Psoas muscle (tissue), 7 donors: ENCODE measurements at regions not wholly inside any gene's neighbourhood (a gene's known extent, or its start where the extent isn't known, plus 50 kb on each side); places are given as distances from the start of the nearest gene placed in this dataset.

Experiments used
- ATAC-seq, 4 donors: fragments of 200-7000 bp; cut with Tn5 transposase; one replicate each; pipeline ENCODE4 v1.9.1; 2020; ENCODE audit warnings: moderate library complexity in 3 of 4, mild to moderate bottlenecking in 2 of 4
- DNase-seq, 2 donors: peaks; one replicate each; pipeline ENCODE4 v3.0.0-alpha.2; 2020
- H3K27ac ChIP-seq: fragments of 200-600 bp; one replicate; pipeline ENCODE4 v1.8.0; 2022
- H3K27me3 ChIP-seq, 3 donors: fragments of 200-600 bp in 1 of 3; one replicate each; pipeline versions ENCODE4 v1.6.1 to v1.8.0; 2013 to 2022; ENCODE audit warnings: low read length in 2 of 3, mild to moderate bottlenecking in 2 of 3, moderate library complexity in 1 of 3; ENCODE audit not compliant: insufficient read depth in 3 of 3
- H3K36me3 ChIP-seq, 2 donors: fragments of 200-600 bp in 1 of 2; one replicate each; pipeline versions ENCODE4 v1.6.1 to v1.8.0; 2013 to 2022; ENCODE audit warnings: low read depth in 1 of 2, mild to moderate bottlenecking in 1 of 2, moderate library complexity in 1 of 2; ENCODE audit not compliant: insufficient read depth in 1 of 2
- H3K4me1 ChIP-seq: fragments of 200-600 bp; one replicate; pipeline ENCODE4 v1.8.0; 2022
- H3K4me3 ChIP-seq: fragments of 200-600 bp; one replicate; pipeline ENCODE4 v1.8.0; 2022; ENCODE audit warnings: mild to moderate bottlenecking
- H3K9me3 ChIP-seq: fragments of 200-600 bp; one replicate; pipeline ENCODE4 v1.8.0; 2022
- WGBS, 3 donors: extraction: QIAGEN DNeasy Blood & Tissue Kit; methylation state at CpG; one replicate each; pipeline versions ENCODE4 v1.1.6 to v1.1.7; 2013; 5-methylcytosine and 5-hydroxymethylcytosine counted together
- intact Hi-C, 2 donors: fragments of 100-400 bp; cut with DNase I; formaldehyde crosslinking; loops; one replicate each; pipeline versions ENCODE4 v1.11.0 to v1.14.2; 2022
- TF ChIP-seq, protein P1 (sequence below): fragments of 200-600 bp; IDR thresholded peaks from one replicate; pipeline ENCODE4 v1.8.0; 2022; ENCODE audit warnings: antibody characterized with exemption
- donor health status: healthy with polysubstance abuse.
- donor health status: DM: no; HTN: no; CAD: no; lungs with moderate emphysema.
- donor health status: Bipolar disorder and iron deficiency.
- donor health status: healthy.
- donor health status: DM: yes; HTN: yes; CAD: no.
- donor health status: DM: no; HTN: no; CAD: no.
- donor health status: DM: yes; HTN: yes; CAD: no.

- H3K36me3 ChIP-seq = no peaks in the 10 kb centered on the region
- 18 to 25% (median 25%) methylated on average over 2 of the region's 2 CpGs for WGBS, 3 donors
- no peak overlapping the region for H3K27ac ChIP-seq
- H3K27me3 ChIP-seq = no peaks in the 10 kb centered on the region
- H3K4me3 ChIP-seq = no peak overlapping the region
- H3K9me3 ChIP-seq = no peaks in the 10 kb centered on the region
- DNase-seq (no peak), ATAC-seq (no peak)
- no peaks in the 10 kb centered on the region for H3K4me1 ChIP-seq
- TF ChIP-seq, protein P1, sequence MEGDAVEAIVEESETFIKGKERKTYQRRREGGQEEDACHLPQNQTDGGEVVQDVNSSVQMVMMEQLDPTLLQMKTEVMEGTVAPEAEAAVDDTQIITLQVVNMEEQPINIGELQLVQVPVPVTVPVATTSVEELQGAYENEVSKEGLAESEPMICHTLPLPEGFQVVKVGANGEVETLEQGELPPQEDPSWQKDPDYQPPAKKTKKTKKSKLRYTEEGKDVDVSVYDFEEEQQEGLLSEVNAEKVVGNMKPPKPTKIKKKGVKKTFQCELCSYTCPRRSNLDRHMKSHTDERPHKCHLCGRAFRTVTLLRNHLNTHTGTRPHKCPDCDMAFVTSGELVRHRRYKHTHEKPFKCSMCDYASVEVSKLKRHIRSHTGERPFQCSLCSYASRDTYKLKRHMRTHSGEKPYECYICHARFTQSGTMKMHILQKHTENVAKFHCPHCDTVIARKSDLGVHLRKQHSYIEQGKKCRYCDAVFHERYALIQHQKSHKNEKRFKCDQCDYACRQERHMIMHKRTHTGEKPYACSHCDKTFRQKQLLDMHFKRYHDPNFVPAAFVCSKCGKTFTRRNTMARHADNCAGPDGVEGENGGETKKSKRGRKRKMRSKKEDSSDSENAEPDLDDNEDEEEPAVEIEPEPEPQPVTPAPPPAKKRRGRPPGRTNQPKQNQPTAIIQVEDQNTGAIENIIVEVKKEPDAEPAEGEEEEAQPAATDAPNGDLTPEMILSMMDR = no peak
- intact Hi-C loops = no loop called here
These were observed 268.8 kb upstream of the ARHGEF26 start for GRCh38 chr3:153852355-153852754.

DNA sequence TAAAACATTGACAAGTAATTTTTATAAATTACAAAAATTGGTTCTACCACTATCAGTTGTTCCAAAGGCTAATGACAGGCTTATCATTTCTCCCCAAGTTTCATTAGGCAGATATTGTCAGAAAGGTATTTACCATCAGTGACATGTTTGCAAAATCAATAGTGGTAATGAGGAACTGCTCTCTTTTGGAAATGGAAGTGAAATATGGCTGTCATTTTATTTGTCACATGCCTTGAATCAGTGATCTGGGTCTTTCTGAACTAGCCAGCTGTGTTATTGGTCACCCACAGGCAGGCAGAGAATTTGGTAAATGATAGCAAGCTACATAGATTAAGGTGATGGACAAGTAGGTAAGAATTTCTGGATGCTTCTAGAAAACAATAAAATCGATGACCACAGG lies 268.0 kb upstream of the ARHGEF26 start:
- TF ChIP-seq, protein P1 = no peak
- Histone ChIP-seq H3K27me3 (no peaks in the 10 kb centered on the region), H3K4me3 (no peak overlapping the region), H3K4me1 (no peaks in the 10 kb centered on the region), H3K36me3 (no peaks in the 10 kb centered on the region), H3K9me3 (no peaks in the 10 kb centered on the region), H3K27ac (no peak overlapping the region)
- intact Hi-C loops = no loop called here
- no peak for ATAC-seq
- DNase-seq = no peak
- 64 to 78% (median 74%) methylated on average over 1 of the region's 1 CpG for WGBS, 3 donors

- Histone ChIP-seq H3K4me1 (no peaks in the 10 kb centered on the region), H3K36me3 (no peaks in the 10 kb centered on the region), H3K27ac (no peak overlapping the region), H3K27me3 (no peaks in the 10 kb centered on the region), H3K4me3 (no peak overlapping the region), H3K9me3 (no peaks in the 10 kb centered on the region)
- 61 to 88% (median 80%) methylated on average over 1 of the region's 1 CpG for WGBS, 3 donors
- no peak for ATAC-seq
- DNase-seq = no peak
- TF ChIP-seq, protein P1 = no peak
- intact Hi-C loops = no loop called here
These were observed 265.4 kb upstream of the ARHGEF26 start for GRCh38 chr3:153855772-153856171.

- Histone ChIP-seq H3K27ac (no peak overlapping the region), H3K4me1 (no peaks in the 10 kb centered on the region), H3K9me3 (no peaks in the 10 kb centered on the region), H3K36me3 (no peaks in the 10 kb centered on the region), H3K4me3 (no peak overlapping the region), H3K27me3 (no peaks in the 10 kb centered on the region)
- intact Hi-C loops = no loop called here
- no peak for DNase-seq
- TF ChIP-seq, protein P1 = no peak
- no peak for ATAC-seq
- 82 to 96% (median 88%) methylated on average over 1 of the region's 1 CpG for WGBS, 3 donors
These were observed 264.3 kb upstream of the ARHGEF26 start for GRCh38 chr3:153856932-153857331.

- H3K36me3 ChIP-seq = no peaks in the 10 kb centered on the region
- no peaks in the 10 kb centered on the region for H3K27me3 ChIP-seq
- WGBS, 3 donors = 68 to 76% (median 76%) methylated on average over 2 of the region's 2 CpGs
- TF ChIP-seq, protein P1 = no peak
- no peak for ATAC-seq
- intact Hi-C loops = no loop called here
- DNase-seq = no peak
- H3K4me3 ChIP-seq = no peak overlapping the region
- no peak overlapping the region for H3K27ac ChIP-seq
- H3K9me3 ChIP-seq = no peaks in the 10 kb centered on the region
- no peaks in the 10 kb centered on the region for H3K4me1 ChIP-seq
These were observed 256.4 kb upstream of the ARHGEF26 start for GRCh38 chr3:153864793-153865192.
